ENCODE measurements at regions not wholly inside any gene's neighbourhood (a gene's known extent, or its start where the extent isn't known, plus 50 kb on each side); places are given as distances from the start of the nearest gene placed in this dataset.

- no peak overlapping the region for H3K4me3 ChIP-seq (ENCODE audit: low read depth, low read length)
- no peak for TF ChIP-seq CTCF (conservative IDR thresholded peaks at IDR 0.05; ENCODE audit: low read depth, low read length)
- no peak for DNase-seq (ENCODE audit: low read depth)
Observed at GRCh38 chr5:121735618-121736017, 116.1 kb upstream of the FTMT start.

GRCh38 chr5:121737120-121737519 lies 114.6 kb upstream of the FTMT start:
- no peak for DNase-seq (ENCODE audit: low read depth)
- no peak for TF ChIP-seq CTCF (conservative IDR thresholded peaks at IDR 0.05; ENCODE audit: low read depth, low read length)
- no peak overlapping the region for H3K4me3 ChIP-seq (ENCODE audit: low read depth, low read length)

- no peak for TF ChIP-seq CTCF (conservative IDR thresholded peaks at IDR 0.05; ENCODE audit: low read depth, low read length)
- no peak overlapping the region for H3K4me3 ChIP-seq (ENCODE audit: low read depth, low read length)
- DNase-seq (ENCODE audit: low read depth), result no peak
Observed at GRCh38 chr5:121741156-121741555, 110.5 kb upstream of the FTMT start.

GRCh38 chr5:121744577-121744976 lies 107.1 kb upstream of the FTMT start:
- no peak overlapping the region for H3K4me3 ChIP-seq (ENCODE audit: low read depth, low read length)
- no peak for DNase-seq (ENCODE audit: low read depth)
- TF ChIP-seq CTCF (conservative IDR thresholded peaks at IDR 0.05; ENCODE audit: low read depth, low read length), result no peak

GRCh38 chr5:121745407-121745806 lies 106.3 kb upstream of the FTMT start:
- no peak for DNase-seq (ENCODE audit: low read depth)
- TF ChIP-seq CTCF (conservative IDR thresholded peaks at IDR 0.05; ENCODE audit: low read depth, low read length), result no peak

GRCh38 chr5:121746763-121747162 lies 104.9 kb upstream of the FTMT start:
- TF ChIP-seq CTCF (conservative IDR thresholded peaks at IDR 0.05; ENCODE audit: low read depth, low read length), result no peak
- DNase-seq (ENCODE audit: low read depth), result no peak
- no peak overlapping the region for H3K4me3 ChIP-seq (ENCODE audit: low read depth, low read length)

More at GRCh38 chr5:121745407-121745806, 106.3 kb upstream of the FTMT start:
- H3K4me3 ChIP-seq (ENCODE audit: low read depth, low read length), result no peak overlapping the region

GRCh38 chr5:121748686-121749085 lies 103.0 kb upstream of the FTMT start:
- TF ChIP-seq CTCF (conservative IDR thresholded peaks at IDR 0.05; ENCODE audit: low read depth, low read length), result no peak
- no peak overlapping the region for H3K4me3 ChIP-seq (ENCODE audit: low read depth, low read length)
- no peak for DNase-seq (ENCODE audit: low read depth)
